Esophagus (tissue), 2 donors: ENCODE measurements at regions not wholly inside any gene's neighbourhood (a gene's known extent, or its start where the extent isn't known, plus 50 kb on each side); places are given as distances from the start of the nearest gene placed in this dataset.

Experiments
- H3K27ac ChIP-seq, 2 donors: one replicate each; pipeline ENCODE4 v1.5.1; 2013; ENCODE audit warnings: low read depth in 2 of 2, mild to moderate bottlenecking in 2 of 2, inconsistent platforms in 1 of 2, low read length in 1 of 2, moderate library complexity in 1 of 2
- H3K27me3 ChIP-seq, 2 donors: one replicate each; pipeline ENCODE4 v1.6.1; 2013; ENCODE audit warnings: low read length in 2 of 2, control low read depth in 1 of 2, mild to moderate bottlenecking in 1 of 2; ENCODE audit not compliant: insufficient read depth in 2 of 2, control insufficient read depth in 1 of 2
- H3K36me3 ChIP-seq, 2 donors: one replicate each; pipeline ENCODE4 v1.6.1; 2013; ENCODE audit warnings: low read length in 1 of 2; ENCODE audit not compliant: control insufficient read depth in 2 of 2, insufficient read depth in 2 of 2
- H3K4me1 ChIP-seq, 2 donors: one replicate each; pipeline ENCODE4 v1.6.1; 2013; ENCODE audit warnings: low read length in 1 of 2; ENCODE audit not compliant: control insufficient read depth in 2 of 2, insufficient read depth in 2 of 2
- H3K4me3 ChIP-seq, 2 donors: one replicate each; pipeline ENCODE4 v1.5.1; 2013; ENCODE audit warnings: low read length in 2 of 2, mild to moderate bottlenecking in 2 of 2, low read depth in 1 of 2, moderate library complexity in 1 of 2
- H3K9me3 ChIP-seq, 2 donors: one replicate each; pipeline ENCODE4 v1.6.1; 2013; ENCODE audit warnings: mild to moderate bottlenecking in 2 of 2, low read depth in 1 of 2, low read length in 1 of 2, moderate library complexity in 1 of 2; ENCODE audit not compliant: control insufficient read depth in 2 of 2, insufficient read depth in 1 of 2
- WGBS, 2 donors: extraction: QIAGEN DNeasy Blood & Tissue Kit; methylation state at CpG; one replicate each; pipeline ENCODE4 v1.1.7; 2013; 5-methylcytosine and 5-hydroxymethylcytosine counted together
- donor health status: healthy with polysubstance abuse.
- donor health status: Bipolar disorder and iron deficiency.

DNA sequence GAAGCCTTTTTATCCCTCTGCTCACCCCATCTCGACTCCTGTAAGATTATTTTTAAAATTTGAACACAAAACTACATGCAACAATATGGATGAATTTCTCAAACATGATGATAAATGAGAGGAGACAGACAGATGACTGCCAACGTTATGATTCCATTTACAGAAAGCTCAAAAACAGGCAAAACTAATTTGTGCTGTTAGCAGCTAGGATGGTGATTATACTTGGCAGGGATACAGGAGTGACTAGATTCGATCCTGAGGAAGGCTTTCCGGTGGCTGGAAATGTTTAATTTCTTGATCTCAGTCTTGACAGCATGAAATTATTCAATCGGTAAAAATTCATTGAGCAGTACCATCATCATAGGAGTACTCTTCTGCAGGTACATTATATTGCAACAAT is 163.4 kb upstream of the SH3BP4 start:
- Histone ChIP-seq H3K27me3 (peaks cover 0 to 3% of the 10 kb centered on the region in 2 donors), H3K27ac (no peak overlapping the region), H3K4me1 (no peaks in the 10 kb centered on the region), H3K4me3 (no peak overlapping the region), H3K36me3 (no peaks in the 10 kb centered on the region), H3K9me3 (peaks cover 0 to 2% of the 10 kb centered on the region in 2 donors)
- 59 to 66% methylated on average over 5 of the region's 5 CpGs for WGBS, 2 donors

- Histone ChIP-seq H3K36me3 (no peaks in the 10 kb centered on the region), H3K4me3 (no peak overlapping the region), H3K27me3 (peaks cover 0 to 3% of the 10 kb centered on the region in 2 donors), H3K9me3 (peaks cover 2 to 7% of the 10 kb centered on the region in 2 donors), H3K4me1 (no peaks in the 10 kb centered on the region), H3K27ac (no peak overlapping the region)
- WGBS, 2 donors, result 74 to 77% methylated on average over 6 of the region's 6 CpGs
Observed at GRCh38 chr2:234787114-234787513, 164.7 kb upstream of the SH3BP4 start.

GRCh38 chr2:234773764-234774409 is 177.9 kb upstream of the SH3BP4 start:
- peaks cover 0 to 3% of the 10 kb centered on the region in 2 donors for H3K27me3 ChIP-seq
- no peaks in the 10 kb centered on the region for H3K4me1 ChIP-seq
- H3K4me3 ChIP-seq, result no peak overlapping the region
- H3K36me3 ChIP-seq, result no peaks in the 10 kb centered on the region
- no peak overlapping the region for H3K27ac ChIP-seq
- WGBS, 2 donors, result 83 to 86% methylated on average over 5 of the region's 5 CpGs
- no peaks in the 10 kb centered on the region for H3K9me3 ChIP-seq

GRCh38 chr2:234773129-234773528 is 178.7 kb upstream of the SH3BP4 start:
- H3K27me3 ChIP-seq, result peaks cover 0 to 3% of the 10 kb centered on the region in 2 donors
- H3K4me3 ChIP-seq, result no peak overlapping the region
- H3K36me3 ChIP-seq, result no peaks in the 10 kb centered on the region
- H3K4me1 ChIP-seq, result no peaks in the 10 kb centered on the region
- no peak overlapping the region for H3K27ac ChIP-seq
- no peaks in the 10 kb centered on the region for H3K9me3 ChIP-seq
- 89 to 92% methylated on average over 5 of the region's 5 CpGs for WGBS, 2 donors

- H3K4me3 ChIP-seq, result no peak overlapping the region
- H3K36me3 ChIP-seq, result no peaks in the 10 kb centered on the region
- H3K27me3 ChIP-seq, result peaks cover 0 to 3% of the 10 kb centered on the region in 2 donors
- no peaks in the 10 kb centered on the region for H3K4me1 ChIP-seq
- H3K9me3 ChIP-seq, result no peaks in the 10 kb centered on the region
- H3K27ac ChIP-seq, result no peak overlapping the region
- 90 to 91% methylated on average over 8 of the region's 8 CpGs for WGBS, 2 donors
Observed at GRCh38 chr2:234772733-234773060, 179.1 kb upstream of the SH3BP4 start.

DNA sequence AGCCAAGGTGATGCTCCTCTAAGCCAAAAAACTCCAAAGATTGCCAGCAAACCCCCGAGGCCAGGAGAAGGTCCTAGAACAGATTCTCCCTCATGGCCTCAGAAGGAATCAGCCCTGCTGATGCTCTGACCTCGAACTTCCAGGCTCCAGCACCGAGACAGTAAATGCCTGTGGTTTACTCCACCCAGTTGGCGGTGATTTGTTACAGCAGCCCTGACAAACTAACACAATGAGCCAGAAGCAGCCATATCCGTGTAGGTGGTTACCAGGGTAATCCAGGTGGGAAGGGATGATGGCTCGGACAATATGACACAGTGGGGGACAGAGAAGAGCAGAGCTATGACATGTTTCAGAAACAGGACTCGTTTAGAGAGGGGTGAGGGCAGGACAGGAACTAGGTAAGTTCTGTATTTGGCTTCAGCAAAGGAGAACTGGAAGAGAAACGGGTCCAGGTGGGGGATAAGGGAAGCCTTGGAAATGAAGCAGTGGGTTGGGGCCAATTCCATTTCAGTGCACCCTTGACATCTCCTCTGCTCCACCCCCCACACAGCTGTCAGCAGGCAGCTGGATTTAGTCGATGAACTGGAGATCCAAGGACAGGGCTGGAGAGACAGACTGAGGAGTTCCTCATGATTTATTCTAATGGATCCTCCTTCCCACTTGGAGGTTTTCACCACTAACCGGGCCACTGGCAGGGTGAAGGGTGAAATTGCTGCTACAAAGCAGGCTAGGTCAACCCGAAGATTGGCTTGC is 179.7 kb upstream of the SH3BP4 start:
- Histone ChIP-seq H3K27ac (no peak overlapping the region), H3K9me3 (no peaks in the 10 kb centered on the region), H3K36me3 (no peaks in the 10 kb centered on the region), H3K4me1 (no peaks in the 10 kb centered on the region), H3K4me3 (no peak overlapping the region), H3K27me3 (peaks cover 0 to 3% of the 10 kb centered on the region in 2 donors)
- 52 to 57% methylated on average over 11 of the region's 11 CpGs for WGBS, 2 donors

DNA sequence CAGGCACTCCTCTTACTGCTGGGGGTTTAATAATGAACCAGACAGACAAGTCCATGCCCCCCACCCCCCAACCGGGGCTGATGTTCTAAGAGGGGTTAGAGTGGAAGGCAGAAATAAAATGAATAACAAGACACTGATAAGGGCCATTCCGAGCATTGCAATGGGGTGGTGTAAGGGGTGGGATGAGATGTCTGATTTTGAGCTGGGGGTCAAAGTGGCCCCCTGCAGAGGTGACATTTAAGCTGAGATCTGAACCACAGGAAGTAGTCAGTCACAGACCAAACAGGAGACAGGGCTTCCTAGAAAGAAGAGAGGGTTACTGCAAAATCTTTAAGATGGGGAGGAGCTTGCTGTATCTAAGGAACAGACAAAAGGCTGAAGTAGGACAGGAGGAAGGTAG is 180.6 kb upstream of the SH3BP4 start:
- H3K27ac ChIP-seq, result no peak overlapping the region
- 79 to 87% methylated on average over 2 of the region's 2 CpGs for whole genome bisulfite sequencing, 2 donors
- peaks cover 0 to 3% of the 10 kb centered on the region in 2 donors for H3K27me3 ChIP-seq
- H3K9me3 ChIP-seq, result no peaks in the 10 kb centered on the region
- H3K36me3 ChIP-seq, result no peaks in the 10 kb centered on the region
- H3K4me3 ChIP-seq, result no peak overlapping the region
- H3K4me1 ChIP-seq, result no peaks in the 10 kb centered on the region

DNA sequence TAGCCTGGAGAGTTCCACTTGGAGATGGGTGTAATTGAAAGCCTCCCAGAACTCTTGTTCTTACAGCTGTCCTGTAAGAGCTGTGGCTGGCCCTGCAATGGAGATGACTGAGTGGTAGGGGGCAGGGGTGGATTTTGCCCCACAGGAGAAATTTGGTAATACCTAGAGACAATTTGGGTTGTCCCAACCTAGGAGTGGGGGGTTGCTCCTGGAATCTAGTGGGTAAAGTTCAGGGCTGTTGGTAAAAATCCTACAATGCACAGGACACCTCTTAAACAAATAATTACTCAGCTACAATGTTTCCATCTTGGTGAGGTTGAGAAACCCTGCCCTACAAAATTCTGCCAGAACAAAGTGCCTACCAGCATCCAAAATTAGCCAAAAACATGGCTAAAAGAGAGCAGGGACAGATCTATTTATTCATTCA is 181.1 kb upstream of the SH3BP4 start:
- no peaks in the 10 kb centered on the region for H3K4me1 ChIP-seq
- no peak overlapping the region for H3K4me3 ChIP-seq
- H3K36me3 ChIP-seq, result no peaks in the 10 kb centered on the region
- no peak overlapping the region for H3K27ac ChIP-seq
- H3K27me3 ChIP-seq, result peaks cover 0 to 3% of the 10 kb centered on the region in 2 donors
- no peaks in the 10 kb centered on the region for H3K9me3 ChIP-seq

GRCh38 chr2:234770031-234770506 is 181.7 kb upstream of the SH3BP4 start:
- WGBS, 2 donors, result 86% methylated on average over 11 of the region's 11 CpGs
- H3K36me3 ChIP-seq, result no peaks in the 10 kb centered on the region
- no peak overlapping the region for H3K27ac ChIP-seq

More at GRCh38 chr2:234770031-234770506, 181.7 kb upstream of the SH3BP4 start:
- Histone ChIP-seq H3K4me3 (no peak overlapping the region), H3K4me1 (no peaks in the 10 kb centered on the region), H3K27me3 (peaks cover 0 to 3% of the 10 kb centered on the region in 2 donors), H3K9me3 (no peaks in the 10 kb centered on the region)
